ENCODE measurements at regions not wholly inside any gene's neighbourhood (a gene's known extent, or its start where the extent isn't known, plus 50 kb on each side); places are given as distances from the start of the nearest gene placed in this dataset.
"Not testable (repeated sequence)": the region's sequence is repeated elsewhere in the genome, so short reads cannot be mapped to it uniquely, and the experiment has no call there.

DNA sequence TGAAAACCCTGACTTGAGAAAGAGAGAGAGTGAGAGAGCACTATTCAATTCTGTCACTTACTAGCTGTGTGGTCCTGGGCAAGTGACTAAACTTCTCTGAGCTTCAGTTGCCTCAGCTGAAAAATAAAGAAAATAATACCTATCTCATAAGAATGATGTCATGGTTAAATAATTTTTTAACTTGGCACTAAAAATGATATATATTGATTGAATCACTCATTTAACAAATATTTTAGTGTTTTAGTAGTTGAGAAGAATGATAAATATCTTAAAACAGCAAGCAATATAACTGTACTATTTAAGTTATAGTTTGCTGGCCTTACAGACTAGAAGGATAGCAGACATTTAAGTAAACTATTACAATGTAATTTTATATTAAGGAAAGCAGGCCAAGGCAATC is 764.2 kb downstream of the DIAPH3 start:
- intact Hi-C loops (cut with DNase I), result loop anchor here (10.0 kb wide), 1 partner anchor 375 kb away; no protein-coding TSS in a partner anchor
- no peak overlapping the region for H3K27ac ChIP-seq
- H3K27me3 ChIP-seq, result no peaks in the 10 kb centered on the region
- H3K4me1 ChIP-seq, result peaks cover 0 to 13% (median 10%) of the 10 kb centered on the region in 4 donors
- no peaks in the 10 kb centered on the region for H3K36me3 ChIP-seq
- no peak for DNase-seq
- H3K9me3 ChIP-seq, result no peaks in the 10 kb centered on the region
- H3K4me3 ChIP-seq, result no peak overlapping the region
- TF ChIP-seq, protein P1, sequence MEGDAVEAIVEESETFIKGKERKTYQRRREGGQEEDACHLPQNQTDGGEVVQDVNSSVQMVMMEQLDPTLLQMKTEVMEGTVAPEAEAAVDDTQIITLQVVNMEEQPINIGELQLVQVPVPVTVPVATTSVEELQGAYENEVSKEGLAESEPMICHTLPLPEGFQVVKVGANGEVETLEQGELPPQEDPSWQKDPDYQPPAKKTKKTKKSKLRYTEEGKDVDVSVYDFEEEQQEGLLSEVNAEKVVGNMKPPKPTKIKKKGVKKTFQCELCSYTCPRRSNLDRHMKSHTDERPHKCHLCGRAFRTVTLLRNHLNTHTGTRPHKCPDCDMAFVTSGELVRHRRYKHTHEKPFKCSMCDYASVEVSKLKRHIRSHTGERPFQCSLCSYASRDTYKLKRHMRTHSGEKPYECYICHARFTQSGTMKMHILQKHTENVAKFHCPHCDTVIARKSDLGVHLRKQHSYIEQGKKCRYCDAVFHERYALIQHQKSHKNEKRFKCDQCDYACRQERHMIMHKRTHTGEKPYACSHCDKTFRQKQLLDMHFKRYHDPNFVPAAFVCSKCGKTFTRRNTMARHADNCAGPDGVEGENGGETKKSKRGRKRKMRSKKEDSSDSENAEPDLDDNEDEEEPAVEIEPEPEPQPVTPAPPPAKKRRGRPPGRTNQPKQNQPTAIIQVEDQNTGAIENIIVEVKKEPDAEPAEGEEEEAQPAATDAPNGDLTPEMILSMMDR (IDR thresholded peaks at IDR 0.05), result no peak
- no peak for TF ChIP-seq POLR2AphosphoS5 (IDR thresholded peaks at IDR 0.05)
- no peak for TF ChIP-seq EP300 (IDR thresholded peaks at IDR 0.05)
- no peak for TF ChIP-seq POLR2A (IDR thresholded peaks at IDR 0.05)

DNA sequence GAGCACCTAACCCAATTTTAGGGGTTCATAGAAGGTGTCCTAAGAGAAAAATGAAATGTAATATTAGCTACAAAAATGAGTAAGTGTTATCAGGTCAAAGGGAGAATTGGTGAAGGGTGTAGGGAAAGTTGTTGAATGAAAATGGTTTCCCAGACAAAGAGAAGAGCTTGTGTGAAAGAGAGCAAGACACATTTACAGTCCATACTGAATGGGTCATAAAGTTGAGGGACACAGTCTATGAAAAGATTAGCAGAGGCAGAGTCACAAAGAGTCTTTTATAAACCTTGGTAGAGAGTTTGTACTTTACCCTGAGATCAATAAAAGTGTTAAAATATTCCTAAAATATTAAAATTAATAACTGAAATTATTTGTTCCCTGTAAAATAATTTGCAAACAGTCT is 759.4 kb downstream of the DIAPH3 start:
- H3K36me3 ChIP-seq, result no peaks in the 10 kb centered on the region
- H3K27ac ChIP-seq, result no peak overlapping the region
- H3K9me3 ChIP-seq, result no peaks in the 10 kb centered on the region
- no peak for DNase-seq
- H3K4me1 ChIP-seq, result peaks cover 0 to 7% (median 4%) of the 10 kb centered on the region in 4 donors
- H3K27me3 ChIP-seq, result no peaks in the 10 kb centered on the region
- intact Hi-C loops (cut with DNase I), result no loop called here
- TF ChIP-seq EP300 (IDR thresholded peaks at IDR 0.05) (no peak), POLR2AphosphoS5 (IDR thresholded peaks at IDR 0.05) (no peak), POLR2A (IDR thresholded peaks at IDR 0.05) (no peak)
- TF ChIP-seq, protein P1 (IDR thresholded peaks at IDR 0.05), result no peak
- no peak overlapping the region for H3K4me3 ChIP-seq

DNA sequence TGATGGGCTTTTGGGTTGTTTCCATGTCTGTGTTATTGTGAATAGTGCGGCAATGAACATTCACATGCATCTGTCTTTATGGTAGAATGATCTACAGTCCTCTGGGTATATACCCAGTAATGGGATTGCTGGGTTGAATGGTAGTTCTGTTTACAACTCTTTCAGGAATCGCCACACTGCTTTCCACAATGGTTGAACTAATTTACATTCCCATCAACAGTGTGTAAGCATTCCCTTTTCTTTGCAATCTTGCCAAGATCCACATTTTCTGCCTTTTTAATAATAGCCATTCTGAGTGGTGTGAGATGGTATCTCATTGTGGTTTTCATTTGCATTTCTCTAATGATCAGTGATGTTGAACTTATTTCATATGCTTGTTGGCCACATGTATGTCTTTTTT is 756.5 kb downstream of the DIAPH3 start:
- H3K27ac ChIP-seq; intact Hi-C loops (cut with DNase I); H3K36me3 ChIP-seq; DNase-seq; H3K27me3 ChIP-seq; H3K4me3 ChIP-seq; H3K9me3 ChIP-seq: not testable (repeated sequence)
- H3K4me1 ChIP-seq, result peaks cover 0 to 15% (median 9%) of the 10 kb centered on the region in 4 donors
- WGBS, 2 donors, result 89 to 92% methylated on average over 2 of the region's 2 CpGs

DNA sequence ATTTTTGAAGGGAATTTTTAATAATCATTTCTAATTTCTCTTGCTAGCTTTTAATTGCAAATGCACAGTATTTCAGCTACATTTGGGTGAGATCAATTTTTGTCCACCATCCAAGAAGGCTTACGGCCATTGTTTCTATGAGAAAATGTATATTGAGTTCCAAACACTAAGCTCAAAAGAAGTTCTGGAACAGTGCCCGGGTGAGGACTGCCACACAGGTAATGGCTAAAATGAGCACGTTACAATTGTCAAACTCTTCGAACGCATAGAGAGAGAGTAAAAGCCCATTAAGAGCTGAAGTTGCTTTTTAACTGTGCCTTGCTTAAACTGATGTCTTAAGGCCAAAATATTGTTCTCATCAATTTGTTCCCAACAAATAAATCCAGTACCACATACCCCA is 755.0 kb downstream of the DIAPH3 start:
- Histone ChIP-seq H3K27ac (peak overlapping the region in 3 of 4 donors; percentile 5 to 55 (median 36)), H3K9me3 (no peaks in the 10 kb centered on the region), H3K4me3 (no peak overlapping the region), H3K36me3 (no peaks in the 10 kb centered on the region), H3K4me1 (peaks cover 0 to 15% (median 9%) of the 10 kb centered on the region in 4 donors), H3K27me3 (no peaks in the 10 kb centered on the region)
- intact Hi-C loops (cut with DNase I), result no loop called here
- WGBS, 2 donors, result 89 to 93% methylated on average over 5 of the region's 5 CpGs
- TF ChIP-seq, protein P1 (IDR thresholded peaks at IDR 0.05), result no peak
- TF ChIP-seq POLR2A (IDR thresholded peaks at IDR 0.05) (no peak), EP300 (IDR thresholded peaks at IDR 0.05) (no peak), POLR2AphosphoS5 (IDR thresholded peaks at IDR 0.05) (no peak)
- no peak for DNase-seq

DNA sequence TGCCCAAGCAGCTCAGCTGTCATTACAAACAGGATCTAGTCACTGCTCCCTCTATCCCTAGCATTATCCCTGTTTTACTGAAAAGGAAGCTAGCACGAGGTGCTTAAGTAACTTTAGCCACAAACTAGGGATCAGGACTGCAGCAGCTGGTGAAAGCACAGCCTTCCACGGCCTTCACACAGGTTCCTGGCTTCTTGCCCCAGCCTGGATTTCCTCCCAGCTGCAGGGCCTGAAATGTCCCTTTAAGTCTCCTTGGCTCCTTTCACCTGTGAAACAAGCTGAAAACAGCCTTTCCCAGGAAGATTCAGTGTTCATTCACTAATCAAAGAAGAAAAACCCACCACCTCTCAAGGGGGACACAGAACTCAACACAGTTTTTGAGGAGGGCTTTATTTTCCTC is 754.5 kb downstream of the DIAPH3 start:
- peak; percentile 85 for DNase-seq
- no peaks in the 10 kb centered on the region for H3K36me3 ChIP-seq
- intact Hi-C loops (cut with DNase I), result no loop called here
- peaks cover 0 to 15% (median 9%) of the 10 kb centered on the region in 4 donors for H3K4me1 ChIP-seq
- no peak overlapping the region for H3K4me3 ChIP-seq
- H3K27me3 ChIP-seq, result no peaks in the 10 kb centered on the region
- H3K27ac ChIP-seq, result peak overlapping the region; percentile 5 to 55 (median 24)
- no peaks in the 10 kb centered on the region for H3K9me3 ChIP-seq
- TF ChIP-seq POLR2A (IDR thresholded peaks at IDR 0.05), result no peak
- TF ChIP-seq POLR2AphosphoS5 (IDR thresholded peaks at IDR 0.05), result no peak
- no peak for TF ChIP-seq EP300 (IDR thresholded peaks at IDR 0.05)
- TF ChIP-seq, protein P1 (IDR thresholded peaks at IDR 0.05), result no peak
- WGBS, 2 donors, result 10 to 50% methylated on average over 2 of the region's 2 CpGs

Data from sigmoid colon (tissue), 6 donors.